ENCODE measurements at regions not wholly inside any gene's neighbourhood (a gene's known extent, or its start where the extent isn't known, plus 50 kb on each side); places are given as distances from the start of the nearest gene placed in this dataset.

GRCh38 chr10:88089498-88089897 lies 226.1 kb downstream of the PTEN start:
- TF ChIP-seq CTCF (optimal IDR thresholded peaks at IDR 0.05 in 1 of 3, IDR thresholded peaks at IDR 0.05 in 1 of 3, conservative IDR thresholded peaks at IDR 0.05 in 1 of 3; ENCODE audit: extremely low read depth in 1 of 3, insufficient read depth in 2 of 3, low read length in 3 of 3) (no peak), EZH2 (IDR thresholded peaks at IDR 0.05; ENCODE audit: low read length) (no peak)
